B cell (primary cell): ENCODE measurements at regions not wholly inside any gene's neighbourhood (a gene's known extent, or its start where the extent isn't known, plus 50 kb on each side); places are given as distances from the start of the nearest gene placed in this dataset.

Source experiments
- ATAC-seq: fragments of 200-7000 bp; cut with Tn5 transposase; one replicate; pipeline ENCODE4 v1.10.0; 2021; ENCODE audit warnings: low read depth, mild to moderate bottlenecking, moderate number of reproducible peaks, moderate library complexity
- CTCF ChIA-PET: fragments of 350-600 bp; sonication (Branson Sonifier 250); formaldehyde crosslinking; loops from one replicate; lab custom pipeline; 2021; ENCODE audit warnings: antibody characterized with exemption, inconsistent platforms; lab: Charles Lee
- POLR2A ChIA-PET: fragments of 350-600 bp; sonication (Branson Sonifier 250); formaldehyde crosslinking; loops from one replicate; lab custom pipeline; 2021; ENCODE audit warnings: antibody characterized with exemption; lab: Charles Lee
- DNase-seq: peaks from one replicate; pipeline ENCODE4 v3.0.0; 2013
- H2AFZ ChIP-seq: 2 replicates; pipeline ENCODE4 v1.6.1; 2012; ENCODE audit warnings: mild to moderate bottlenecking, low read depth, low read length; ENCODE audit not compliant: insufficient read depth, poor library complexity, severe bottlenecking
- H3K27ac ChIP-seq, 2 donors: 1 replicate in 1 of 2; 2 replicates in 1 of 2; pipeline ENCODE4 v1.5.1; 2012 to 2013; ENCODE audit warnings: low read length in 2 of 2, mild to moderate bottlenecking in 2 of 2, moderate library complexity in 1 of 2
- H3K27me3 ChIP-seq, 4 experiments: fragments of 200-600 bp in 1 of 4; sonication (generic) in 1 of 4; replicated peaks in 1 of 4; 1 replicate in 2 of 4; 2 replicates in 2 of 4; pipeline versions ENCODE4 v1.6.1 to v1.7.0; 2013 to 2016; ENCODE audit warnings: low read length in 3 of 4, mild to moderate bottlenecking in 2 of 4, mixed read lengths in 1 of 4, moderate library complexity in 1 of 4; ENCODE audit not compliant: insufficient read depth in 4 of 4, control insufficient read depth in 3 of 4; ENCODE audit errors: control extremely low read depth in 1 of 4
- H3K36me3 ChIP-seq, 2 experiments: replicated peaks in 1 of 2; 1 replicate in 1 of 2; 2 replicates in 1 of 2; pipeline versions ENCODE4 v1.6.1 to v1.7.1; 2013; ENCODE audit warnings: low read length in 1 of 2; ENCODE audit not compliant: insufficient read depth in 2 of 2, control insufficient read depth in 1 of 2; ENCODE audit errors: control extremely low read depth in 1 of 2, extremely low read depth in 1 of 2
- H3K4me1 ChIP-seq, 2 donors: fragments of 200-600 bp in 1 of 2; sonication (generic) in 1 of 2; 1 replicate in 1 of 2; 2 replicates in 1 of 2; pipeline versions ENCODE4 v1.5.1 to v1.6.1; 2013 to 2017; ENCODE audit warnings: low read length in 2 of 2; ENCODE audit not compliant: control insufficient read depth in 2 of 2, insufficient read depth in 2 of 2
- H3K4me2 ChIP-seq: replicated peaks from 2 replicates; pipeline ENCODE3; 2012; ENCODE audit warnings: mild to moderate bottlenecking, low read depth, low read length; ENCODE audit not compliant: poor library complexity, severe bottlenecking
- H3K4me3 ChIP-seq, 5 experiments: fragments of 200-600 bp in 1 of 5; sonication (generic) in 1 of 5; 1 replicate in 3 of 5; 2 replicates in 2 of 5; pipeline versions ENCODE4 v1.5.1 to v1.7.0; 2011 to 2016; ENCODE audit warnings: low read length in 4 of 5, mild to moderate bottlenecking in 4 of 5, low read depth in 2 of 5, control low read depth in 1 of 5, moderate library complexity in 1 of 5; ENCODE audit not compliant: insufficient read depth in 1 of 5; ENCODE audit errors: control extremely low read depth in 1 of 5, extremely low read depth in 1 of 5
- H3K79me2 ChIP-seq: fragments of 200-600 bp; sonication (generic); one replicate; pipeline ENCODE4 v1.6.0; 2016; ENCODE audit warnings: low read length; ENCODE audit not compliant: control insufficient read depth, insufficient read depth
- H3K9ac ChIP-seq: fragments of 200-600 bp; sonication (generic); 2 replicates; pipeline ENCODE4 v1.6.1; 2017; ENCODE audit warnings: mild to moderate bottlenecking, low read length, moderate library complexity
- H3K9me3 ChIP-seq, 3 donors: one replicate each; pipeline versions ENCODE4 v1.6.1 to v1.7.1; 2013; ENCODE audit warnings: low read length in 2 of 3; ENCODE audit not compliant: control insufficient read depth in 2 of 3, insufficient read depth in 1 of 3; ENCODE audit errors: control extremely low read depth in 1 of 3
- H4K20me1 ChIP-seq: 2 replicates; pipeline ENCODE4 v1.6.0; 2012; ENCODE audit warnings: mild to moderate bottlenecking, low read length; ENCODE audit not compliant: insufficient read depth, control insufficient read depth, poor library complexity, severe bottlenecking
- H3K27ac Mint-ChIP-seq: one replicate; pipeline ENCODE4 v1.8.0; 2021; ENCODE audit warnings: mixed read lengths
- H3K27me3 Mint-ChIP-seq: one replicate; pipeline ENCODE4 v1.8.0; 2021; ENCODE audit warnings: mixed read lengths
- H3K4me1 Mint-ChIP-seq: one replicate; pipeline ENCODE4 v1.8.0; 2021; ENCODE audit warnings: mixed read lengths
- H3K4me3 Mint-ChIP-seq: one replicate; pipeline ENCODE4 v1.8.0; 2021; ENCODE audit warnings: mixed read lengths
- H3K9me3 Mint-ChIP-seq: one replicate; pipeline ENCODE4 v1.8.0; 2022; ENCODE audit warnings: mixed read lengths; ENCODE audit not compliant: insufficient read depth
- CTCF ChIP-seq: fragments of 200-600 bp; IDR thresholded peaks from one replicate; pipeline ENCODE4 v1.8.0; 2022; ENCODE audit warnings: antibody characterized with exemption, mild to moderate bottlenecking
- EZH2 ChIP-seq: IDR thresholded peaks from 2 replicates; pipeline ENCODE4 v1.6.1; 2012; ENCODE audit warnings: borderline replicate concordance, low read depth, mild to moderate bottlenecking, moderate library complexity, low read length; ENCODE audit not compliant: insufficient read depth, poor library complexity, severe bottlenecking
- WGBS: methylation state at CpG from one replicate; pipeline ENCODE4 v1.1.5; 2013; ENCODE audit warnings: missing lambda C conversion rate; ENCODE audit not compliant: insufficient coverage; 5-methylcytosine and 5-hydroxymethylcytosine counted together
- intact Hi-C: fragments of 100-400 bp; cut with micrococcal nuclease; formaldehyde crosslinking; loops from one replicate; pipeline ENCODE4 v1.10.0; 2022

DNA sequence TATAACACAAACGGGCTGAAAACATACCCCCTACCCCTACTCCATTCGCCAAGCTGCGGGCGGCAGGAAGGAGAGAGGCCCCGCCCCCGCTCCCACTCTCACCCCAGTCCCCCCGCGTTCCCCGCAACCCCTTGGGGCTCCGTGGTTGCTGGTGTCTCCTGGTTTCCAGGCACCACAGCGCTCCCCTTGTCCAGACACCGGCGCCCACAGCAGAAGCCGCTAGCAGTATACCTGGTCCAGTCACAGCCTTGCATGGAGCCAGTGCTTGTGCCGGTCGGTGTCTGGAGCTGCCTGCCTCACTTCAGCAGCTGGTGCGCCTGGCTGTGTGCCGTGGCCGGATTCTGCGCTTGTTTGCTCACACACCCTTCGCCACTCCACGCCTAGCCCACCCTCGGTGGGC lies 240.5 kb upstream of the DAB2 start:
- Mint-ChIP-seq H3K4me1 (peaks cover 4% of the 10 kb centered on the region), H3K27ac (no peak overlapping the region), H3K9me3 (no peaks in the 10 kb centered on the region), H3K27me3 (no peaks in the 10 kb centered on the region), H3K4me3 (no peak overlapping the region)
- Histone ChIP-seq H3K9me3 (peaks cover 0 to 6% (median 0%) of the 10 kb centered on the region in 3 donors), H3K36me3 (no peaks in the 10 kb centered on the region), H4K20me1 (no peaks in the 10 kb centered on the region), H3K27ac (no peak overlapping the region), H3K79me2 (no peaks in the 10 kb centered on the region), H3K4me3 (no peak overlapping the region), H3K9ac (no peak overlapping the region), H2AFZ (no peak overlapping the region), H3K4me2 (no peak overlapping the region), H3K4me1 (no peaks in the 10 kb centered on the region), H3K27me3 (no peaks in the 10 kb centered on the region)
- TF ChIP-seq CTCF (no peak), EZH2 (no peak)
- intact Hi-C loops = no loop called here
- ChIA-PET POLR2A (no interaction called here), CTCF (no interaction called here)
- 91% methylated on average over 21 of the region's 23 CpGs for WGBS
- ATAC-seq (no peak), DNase-seq (no peak)

DNA sequence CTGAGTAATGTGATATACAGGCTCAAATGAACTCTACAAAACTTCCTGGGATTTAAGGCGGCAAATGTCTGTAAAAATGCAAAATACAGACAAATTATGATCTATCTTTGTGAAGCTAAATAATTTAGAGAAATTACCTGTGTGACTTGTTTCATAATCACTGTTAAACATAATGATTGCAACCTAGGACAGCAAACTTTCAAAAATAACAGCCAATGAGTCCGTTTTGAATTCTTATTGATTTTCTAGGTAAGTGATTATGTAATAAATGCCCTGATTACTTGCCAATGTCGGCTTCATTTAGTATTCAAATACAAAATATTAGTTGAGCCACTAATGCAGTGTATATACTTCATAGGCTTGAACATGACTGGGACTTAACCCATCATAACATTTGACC lies 238.2 kb upstream of the DAB2 start:
- Histone ChIP-seq H2AFZ (no peak overlapping the region), H4K20me1 (no peaks in the 10 kb centered on the region), H3K4me1 (no peaks in the 10 kb centered on the region), H3K9ac (no peak overlapping the region), H3K36me3 (no peaks in the 10 kb centered on the region), H3K27ac (no peak overlapping the region), H3K4me3 (no peak overlapping the region), H3K27me3 (no peaks in the 10 kb centered on the region), H3K9me3 (peaks cover 0 to 6% (median 0%) of the 10 kb centered on the region in 3 donors), H3K4me2 (no peak overlapping the region), H3K79me2 (no peaks in the 10 kb centered on the region)
- Mint-ChIP-seq H3K4me3 (no peak overlapping the region), H3K4me1 (peaks cover 4% of the 10 kb centered on the region), H3K9me3 (no peaks in the 10 kb centered on the region), H3K27me3 (no peaks in the 10 kb centered on the region), H3K27ac (no peak overlapping the region)
- CTCF ChIA-PET = interaction anchor here (0.6 kb wide), 1 partner anchor 10 kb away, joined by 3 read pairs; no protein-coding TSS in a partner anchor
- intact Hi-C loops = no loop called here
- TF ChIP-seq CTCF = no peak
- TF ChIP-seq EZH2 = no peak
- no CpG with 5 or more reads among the region's 3 CpGs for WGBS
- POLR2A ChIA-PET = no interaction called here
- ATAC-seq = no peak
- no peak for DNase-seq
